ENCODE measurements at regions not wholly inside any gene's neighbourhood (a gene's known extent, or its start where the extent isn't known, plus 50 kb on each side); places are given as distances from the start of the nearest gene placed in this dataset.

- no peak for DNase-seq
These were observed 251.7 kb upstream of the ARGLU1 start for GRCh38 chr13:106819413-106820180.

DNA sequence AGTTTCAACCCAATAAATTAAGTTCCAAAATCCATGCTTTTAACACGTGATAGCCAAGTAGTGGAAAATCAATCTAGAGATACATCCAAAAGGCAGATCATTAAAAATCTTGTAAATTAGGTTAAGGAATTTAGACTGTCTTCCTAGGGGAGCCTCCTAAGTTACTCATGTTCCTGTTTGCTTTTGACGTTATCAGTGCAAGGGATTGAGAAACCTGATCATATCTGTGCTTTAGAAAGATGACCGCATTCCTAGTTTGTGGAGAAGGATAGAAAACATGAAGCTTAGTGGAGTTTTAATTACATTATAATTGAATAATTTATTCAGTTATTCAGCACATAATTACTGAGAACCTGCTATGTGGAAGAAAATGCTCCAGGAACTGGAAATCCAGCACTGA lies 251.0 kb upstream of the ARGLU1 start:
- no peak for DNase-seq

DNA sequence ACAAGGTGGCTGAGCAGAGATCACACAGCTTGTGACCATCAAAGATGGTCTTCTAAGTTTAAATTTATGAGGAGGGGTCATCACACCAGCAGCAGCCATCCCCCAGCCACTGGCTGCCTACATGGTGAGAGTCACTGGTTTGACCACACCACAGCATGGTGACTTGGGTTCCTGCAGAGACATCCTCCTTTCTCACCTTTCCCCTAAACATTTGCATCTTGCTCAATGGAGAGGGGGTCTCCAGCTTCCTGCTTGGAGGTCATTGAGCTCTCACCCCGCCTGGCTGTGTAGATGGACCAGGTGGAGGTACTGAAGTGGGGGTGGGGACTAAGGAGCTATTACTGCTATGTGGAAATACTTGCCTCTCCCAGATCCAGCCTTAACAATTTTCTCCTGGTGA lies 247.6 kb upstream of the ARGLU1 start:
- no peak for DNase-seq

DNA sequence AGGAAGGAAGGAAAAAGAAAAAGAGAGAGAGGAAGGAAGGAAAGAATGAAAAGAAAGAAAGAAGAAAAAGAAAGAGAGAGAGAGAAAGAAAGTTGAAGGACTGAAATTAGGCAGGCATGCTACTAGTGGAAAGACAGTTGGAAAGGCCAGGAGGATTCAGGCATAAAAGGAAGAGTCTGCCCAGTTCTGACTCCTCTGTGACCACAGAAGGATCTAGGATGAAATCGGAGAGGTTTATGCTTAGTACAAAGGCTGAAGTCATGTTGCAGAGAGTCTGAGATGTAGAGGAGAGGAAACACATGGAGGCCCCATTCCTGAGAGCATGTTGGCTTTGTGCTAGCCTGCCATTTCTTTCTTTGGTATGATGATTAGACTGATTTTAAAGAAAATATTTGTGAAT lies 246.5 kb upstream of the ARGLU1 start:
- no peak for DNase-seq

DNA sequence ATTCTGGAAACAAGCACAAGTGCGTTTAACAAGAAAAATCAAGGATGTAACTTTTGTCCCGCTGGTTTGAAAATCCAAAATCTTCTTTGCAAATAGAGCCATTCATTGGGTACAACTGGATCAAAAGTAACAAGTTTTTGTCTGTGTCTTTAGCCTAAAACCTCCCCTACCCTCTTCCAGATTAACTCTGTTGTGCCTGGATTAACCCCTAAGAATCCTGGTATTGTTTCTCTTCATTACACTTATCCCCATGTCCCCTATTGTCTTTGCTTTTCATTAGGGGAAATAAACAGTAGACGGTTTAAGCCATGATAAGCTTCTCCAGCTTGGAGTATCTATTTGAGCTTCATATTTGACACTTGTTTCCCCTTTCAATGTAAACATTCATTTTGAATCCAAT lies 242.1 kb upstream of the ARGLU1 start:
- DNase-seq: no peak

DNA sequence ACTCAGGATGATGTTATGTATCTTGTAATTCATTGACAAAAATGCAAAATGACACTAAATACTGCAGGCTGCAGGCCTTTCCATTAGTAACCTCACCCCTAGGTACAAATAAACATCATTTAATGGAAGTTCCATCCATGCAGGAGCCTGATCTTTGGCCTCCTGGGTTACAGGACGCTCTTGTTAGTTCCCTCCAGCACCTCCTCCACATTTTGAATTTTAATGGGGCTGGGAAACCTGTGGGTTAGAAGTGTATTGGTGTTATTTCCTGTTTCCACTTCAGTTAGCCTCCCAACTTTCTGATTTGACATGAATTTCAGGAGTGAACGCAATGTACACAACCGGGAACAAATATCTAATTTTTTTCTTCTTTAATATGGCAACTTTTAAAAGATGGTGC lies 237.1 kb upstream of the ARGLU1 start:
- no peak for DNase-seq

GRCh38 chr13:106802917-106803316 lies 235.0 kb upstream of the ARGLU1 start:
- DNase-seq: peak; percentile 9

- DNase-seq: peak; percentile 61
These were observed 231.9 kb upstream of the ARGLU1 start for GRCh38 chr13:106799781-106800335.

- DNase-seq: no peak
These were observed 229.2 kb upstream of the ARGLU1 start for GRCh38 chr13:106797081-106797640.

DNA sequence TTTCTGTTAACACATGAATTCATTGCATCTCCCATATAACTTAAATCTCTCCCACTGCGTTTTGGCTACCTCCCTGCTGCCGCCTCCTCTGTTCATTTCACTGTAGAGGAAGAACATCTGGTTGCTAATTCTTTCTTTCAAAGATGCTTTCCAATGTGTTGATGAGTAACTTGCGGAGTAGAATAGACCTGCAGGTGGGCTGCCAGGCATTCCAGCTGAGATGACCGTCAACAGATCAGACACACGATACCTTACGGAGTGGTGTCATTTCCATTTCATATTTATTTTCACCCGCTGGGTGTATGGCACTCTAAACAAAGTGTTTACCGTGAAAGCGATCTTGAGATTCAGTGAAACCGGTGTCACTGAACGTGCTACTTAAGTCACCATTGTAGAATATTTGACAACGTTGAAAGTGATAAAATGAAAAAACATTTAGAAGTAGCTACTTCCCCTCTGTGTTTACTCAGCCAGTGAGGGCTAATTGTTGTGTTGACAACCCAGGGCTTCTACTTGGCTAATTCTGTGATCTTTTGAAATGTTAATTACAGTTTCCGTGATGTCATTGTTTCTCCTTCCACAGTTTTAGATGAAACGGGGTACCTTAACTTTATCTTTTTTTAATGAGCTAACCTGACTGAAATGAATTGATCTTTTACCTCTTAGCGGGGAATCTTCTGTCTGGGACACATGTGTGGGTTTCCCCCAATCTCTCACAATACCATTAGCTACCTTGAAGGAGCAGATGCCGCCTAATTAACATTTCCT lies 228.5 kb upstream of the ARGLU1 start:
- DNase-seq: no peak

- DNase-seq: no peak
These were observed 227.9 kb upstream of the ARGLU1 start for GRCh38 chr13:106795847-106796246.

DNA sequence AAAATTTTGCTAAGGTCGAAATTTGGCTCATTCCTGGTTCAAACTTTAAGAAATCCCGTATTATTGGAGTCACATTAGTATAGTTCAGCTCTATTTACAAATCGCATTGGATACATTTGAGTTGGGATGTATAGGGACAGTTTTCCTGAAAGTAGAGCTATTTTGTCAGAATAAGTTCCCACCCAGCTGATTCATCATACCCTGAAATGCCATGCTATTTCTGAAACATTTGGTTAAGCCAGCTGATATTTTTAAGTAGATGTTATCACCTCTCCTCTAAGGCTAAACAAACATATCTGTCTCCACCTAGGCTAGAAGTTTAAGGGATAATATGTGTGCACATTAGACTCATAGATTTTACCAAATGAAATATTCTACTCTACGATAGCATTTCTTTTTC lies 226.2 kb upstream of the ARGLU1 start:
- DNase-seq: no peak

DNA sequence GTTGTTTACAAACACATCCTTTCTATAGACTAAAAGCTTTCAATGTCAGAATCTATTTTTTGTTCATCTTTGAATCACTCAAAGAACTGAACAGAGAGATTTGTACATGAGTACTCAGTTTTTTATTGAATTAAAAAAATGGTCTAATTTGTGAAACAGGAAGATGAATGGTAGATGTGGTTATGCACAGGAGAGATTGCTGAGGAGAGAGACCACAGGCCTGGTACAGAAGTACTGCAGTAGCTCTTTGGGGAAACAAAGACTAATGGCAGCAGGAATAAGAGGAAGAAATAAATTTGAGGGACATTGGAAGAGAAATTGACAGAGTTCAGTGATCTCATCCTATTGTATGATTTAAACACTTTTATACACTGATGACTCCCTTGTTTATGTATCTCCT lies 222.0 kb upstream of the ARGLU1 start:
- no peak for DNase-seq

- DNase-seq: no peak
These were observed 218.1 kb upstream of the ARGLU1 start for GRCh38 chr13:106786006-106786563.

- no peak for DNase-seq
These were observed 206.7 kb upstream of the ARGLU1 start for GRCh38 chr13:106774621-106775020.

- DNase-seq: no peak
These were observed 204.2 kb upstream of the ARGLU1 start for GRCh38 chr13:106772006-106772601.

DNA sequence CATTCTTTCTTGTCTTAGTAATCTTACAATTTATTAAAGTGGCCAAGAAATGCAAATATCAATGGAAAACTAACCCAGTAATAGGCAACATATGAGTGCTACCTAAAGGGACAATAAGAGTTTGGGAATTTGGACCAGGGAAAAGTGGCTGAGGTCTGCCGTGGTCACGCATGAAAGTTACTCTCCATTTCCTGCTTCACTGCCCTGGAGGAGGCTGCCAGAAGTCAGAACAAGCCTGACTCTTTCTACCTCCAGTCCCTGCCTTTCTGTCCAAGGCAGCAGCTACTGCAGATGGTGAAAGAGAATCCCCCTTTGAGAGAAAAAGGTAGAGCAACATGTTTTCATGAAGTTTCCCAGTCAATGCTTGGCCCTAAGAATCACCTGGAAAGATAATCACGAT lies 201.1 kb upstream of the ARGLU1 start:
- DNase-seq: no peak

- DNase-seq: no peak
These were observed 194.8 kb upstream of the ARGLU1 start for GRCh38 chr13:106762708-106763107.

DNA sequence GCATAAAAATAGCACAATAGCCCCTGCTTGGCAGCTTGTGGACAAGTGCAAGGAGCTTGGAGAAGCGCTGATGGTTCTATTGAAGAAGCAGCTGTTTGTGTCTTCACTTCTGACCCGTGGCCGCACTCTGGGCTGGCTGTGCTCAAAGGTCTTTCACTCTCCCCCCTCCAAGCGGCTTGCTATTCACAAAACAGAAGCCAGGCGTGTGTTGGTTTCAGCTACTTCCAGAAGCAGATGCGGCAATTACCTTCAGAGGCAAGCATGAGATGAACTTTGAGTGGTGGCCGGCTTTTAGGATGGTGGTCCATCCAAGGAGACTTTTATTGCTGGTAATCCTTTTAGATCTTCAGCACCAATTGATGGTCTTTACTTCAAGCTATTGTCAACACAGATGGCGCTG lies 188.5 kb upstream of the ARGLU1 start:
- peak; percentile 63 for DNase-seq

- no peak for DNase-seq
These were observed 187.6 kb upstream of the ARGLU1 start for GRCh38 chr13:106755542-106755941.

DNA sequence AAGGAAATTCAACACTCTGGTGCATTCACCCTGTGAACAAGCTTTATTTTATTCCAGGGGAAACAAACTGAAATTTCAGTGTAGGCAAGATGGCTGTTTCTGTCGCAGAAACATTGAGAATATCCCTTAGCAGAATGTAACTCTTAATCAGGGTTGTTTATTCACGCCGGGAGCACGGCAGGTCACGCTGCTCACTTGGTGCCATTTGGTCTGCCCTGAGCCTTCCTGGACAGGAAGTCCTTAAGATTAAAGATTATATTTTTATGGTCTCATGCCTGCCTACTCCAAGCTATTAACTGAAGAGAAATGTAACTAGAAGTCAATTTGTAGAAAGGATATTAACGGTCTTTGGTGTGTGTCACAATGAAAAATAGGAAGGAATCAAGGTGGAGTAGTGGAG lies 185.3 kb upstream of the ARGLU1 start:
- DNase-seq: no peak

DNA sequence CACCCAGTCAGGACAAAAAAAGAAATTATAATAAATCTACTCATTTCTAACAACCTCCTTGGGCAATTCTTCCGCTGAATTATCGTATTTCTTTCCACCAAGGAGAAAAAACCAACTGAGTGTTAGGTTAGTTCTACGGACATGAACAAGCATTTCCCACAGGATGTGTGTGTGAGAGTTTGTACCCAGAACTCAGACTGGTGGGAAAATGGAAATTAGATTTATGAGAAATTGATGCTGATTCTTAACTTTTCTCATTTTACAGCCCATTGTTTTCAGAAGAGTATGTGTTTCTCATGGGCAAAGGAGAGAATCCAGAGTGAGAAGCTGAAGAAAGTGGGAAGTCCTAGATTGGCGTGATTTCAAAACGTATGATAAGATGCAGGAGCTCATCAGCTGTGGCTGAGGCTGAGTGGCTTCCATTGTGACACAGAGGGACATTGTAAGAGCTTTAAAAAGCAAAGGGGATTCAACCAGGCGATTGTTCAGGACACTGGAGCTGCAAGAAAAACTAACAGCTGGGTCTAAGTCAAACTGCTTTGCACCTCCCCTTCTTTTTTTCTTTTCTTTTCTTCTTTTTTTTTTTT lies 184.7 kb upstream of the ARGLU1 start:
- DNase-seq: peak; percentile 26

DNA sequence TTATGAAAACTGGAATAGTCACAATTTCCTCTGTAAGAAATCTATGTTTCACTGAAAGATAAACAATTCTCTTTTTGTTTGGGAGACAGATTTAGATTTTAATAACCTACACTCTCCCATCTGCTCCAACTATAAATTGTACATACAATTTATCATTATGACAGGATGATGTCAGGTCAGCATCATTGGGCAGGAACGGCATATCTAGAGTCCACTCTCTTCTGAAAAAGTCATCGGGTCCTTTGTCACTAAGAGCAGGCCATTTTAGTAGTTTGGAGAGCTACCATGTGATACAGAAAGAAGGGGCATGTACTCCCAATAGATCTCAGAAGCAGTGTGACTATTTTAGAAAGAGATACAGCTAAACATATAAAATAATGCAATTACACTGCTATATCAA lies 180.8 kb upstream of the ARGLU1 start:
- no peak for DNase-seq

Measured in retina (tissue), 1 donor.